ENCODE measurements at regions not wholly inside any gene's neighbourhood (a gene's known extent, or its start where the extent isn't known, plus 50 kb on each side); places are given as distances from the start of the nearest gene placed in this dataset.

- TF ChIP-seq ATF3 (IDR thresholded peaks at IDR 0.05; ENCODE audit: borderline replicate concordance, extremely low read depth, low read depth, low read length): no peak
- TF ChIP-seq SREBF2 (IDR thresholded peaks at IDR 0.05; ENCODE audit: low read length): no peak
- no peak for TF ChIP-seq ZZZ3 (IDR thresholded peaks at IDR 0.05; ENCODE audit: control insufficient read depth, insufficient read length, low read depth)
- TF ChIP-seq LARP7 (IDR thresholded peaks at IDR 0.05): no peak
Measured at GRCh38 chr5:91848453-91848852, 465.3 kb upstream of the ARRDC3 start (continued).

- FAIRE-seq: no peak
- H3K4me3 ChIP-seq: no peak overlapping the region
- no peak overlapping the region for H2AFZ ChIP-seq (ENCODE audit: control insufficient read depth, low read depth, low read length)
- POLR2A ChIA-PET: no interaction called here
- H3K4me2 ChIP-seq (ENCODE audit: control insufficient read depth, insufficient read depth): no peak overlapping the region
- SMC1A ChIA-PET (ENCODE audit: uncharacterized antibody, unreplicated experiment): no interaction called here
- in situ Hi-C loops (cut with MboI): no loop called here
- H4K20me1 ChIP-seq (ENCODE audit: control insufficient read depth, insufficient read depth): no peaks in the 10 kb centered on the region
- CTCF ChIA-PET: no interaction called here
- H3K79me2 ChIP-seq (ENCODE audit: control insufficient read depth, insufficient read depth, low read length): no peaks in the 10 kb centered on the region
- no peaks in the 10 kb centered on the region; the same call in 2 of the 3 replicates for H3K9me3 ChIP-seq (replicated peaks; ENCODE audit: control insufficient read depth, insufficient read depth, low read length)
- ATAC-seq: no peak
- BruUV-seq (replicated peaks): no TSS peak
- no peaks in the 10 kb centered on the region for H3K4me1 ChIP-seq (ENCODE audit: control insufficient read depth, insufficient read depth, low read length)
- no peak for DNase-seq (ENCODE audit: low read depth, low spot score)
- intact Hi-C loops (cut with micrococcal nuclease; ENCODE audit: unreplicated experiment): no loop called here
- H3K27ac ChIP-seq (ENCODE audit: control insufficient read depth, insufficient read depth): no peak overlapping the region
- TF ChIP-seq RAD21 (IDR thresholded peaks at IDR 0.05; ENCODE audit: insufficient read depth, low read depth, low read length): no peak
- TF ChIP-seq SREBF2 (IDR thresholded peaks at IDR 0.05; ENCODE audit: low read length): no peak
- TF ChIP-seq, protein P1, sequence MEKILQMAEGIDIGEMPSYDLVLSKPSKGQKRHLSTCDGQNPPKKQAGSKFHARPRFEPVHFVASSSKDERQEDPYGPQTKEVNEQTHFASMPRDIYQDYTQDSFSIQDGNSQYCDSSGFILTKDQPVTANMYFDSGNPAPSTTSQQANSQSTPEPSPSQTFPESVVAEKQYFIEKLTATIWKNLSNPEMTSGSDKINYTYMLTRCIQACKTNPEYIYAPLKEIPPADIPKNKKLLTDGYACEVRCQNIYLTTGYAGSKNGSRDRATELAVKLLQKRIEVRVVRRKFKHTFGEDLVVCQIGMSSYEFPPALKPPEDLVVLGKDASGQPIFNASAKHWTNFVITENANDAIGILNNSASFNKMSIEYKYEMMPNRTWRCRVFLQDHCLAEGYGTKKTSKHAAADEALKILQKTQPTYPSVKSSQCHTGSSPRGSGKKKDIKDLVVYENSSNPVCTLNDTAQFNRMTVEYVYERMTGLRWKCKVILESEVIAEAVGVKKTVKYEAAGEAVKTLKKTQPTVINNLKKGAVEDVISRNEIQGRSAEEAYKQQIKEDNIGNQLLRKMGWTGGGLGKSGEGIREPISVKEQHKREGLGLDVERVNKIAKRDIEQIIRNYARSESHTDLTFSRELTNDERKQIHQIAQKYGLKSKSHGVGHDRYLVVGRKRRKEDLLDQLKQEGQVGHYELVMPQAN (conservative IDR thresholded peaks at IDR 0.05): no peak
- no peak for TF ChIP-seq CBX3 (IDR thresholded peaks at IDR 0.05; ENCODE audit: borderline replicate concordance, low read depth)
- no peak for TF ChIP-seq SPI1 (IDR thresholded peaks at IDR 0.05; ENCODE audit: borderline replicate concordance, insufficient read depth, low read depth, low read length)
- no peak for TF ChIP-seq NBN (IDR thresholded peaks at IDR 0.05)
- no peak for TF ChIP-seq SIX5 (IDR thresholded peaks at IDR 0.05; ENCODE audit: low read depth, low read length, severe bottlenecking)
- TF ChIP-seq SUPT20H (IDR thresholded peaks at IDR 0.05; ENCODE audit: borderline replicate concordance, control insufficient read depth, low read depth, low read length): no peak
- no peak for TF ChIP-seq CREB1 (IDR thresholded peaks at IDR 0.05; ENCODE audit: low read depth)
- no peak for TF ChIP-seq KDM1A (IDR thresholded peaks at IDR 0.05; ENCODE audit: borderline replicate concordance)
- no peaks in the 10 kb centered on the region for H3K36me3 ChIP-seq (ENCODE audit: control insufficient read depth in 2 of 2, insufficient read depth in 2 of 2, low read length in 1 of 2)
- no peaks in the 10 kb centered on the region for H3K27me3 ChIP-seq (replicated peaks in 1 of 2; ENCODE audit: control insufficient read depth in 2 of 2, insufficient read depth in 2 of 2, low read length in 1 of 2)
- H3K9ac ChIP-seq (ENCODE audit: control insufficient read depth, insufficient read depth, low read length): no peak overlapping the region
- RAD21 ChIA-PET (ENCODE audit: unreplicated experiment): no interaction called here
Measured at GRCh38 chr5:91841423-91841822, 458.3 kb upstream of the ARRDC3 start.

Measured in GM12878 (cell line).